Neuronal stem cell (in vitro differentiated cells): ENCODE measurements at regions not wholly inside any gene's neighbourhood (a gene's known extent, or its start where the extent isn't known, plus 50 kb on each side); places are given as distances from the start of the nearest gene placed in this dataset.

Source experiments
- DNase-seq: peaks from one replicate; pipeline ENCODE4 v3.0.0-alpha.2; 2013; ENCODE audit warnings: low spot score
- H2AFZ ChIP-seq: one replicate; pipeline ENCODE4 v1.6.1; 2013; ENCODE audit warnings: mild to moderate bottlenecking, low read length, inconsistent platforms
- H2AK5ac ChIP-seq: 2 replicates; pipeline ENCODE4 v1.6.1; 2013; ENCODE audit warnings: low read depth, mild to moderate bottlenecking, inconsistent platforms, low read length, moderate library complexity, mixed read lengths
- H2BK120ac ChIP-seq: 2 replicates; pipeline ENCODE4 v1.6.1; 2013; ENCODE audit warnings: low read depth, mild to moderate bottlenecking, inconsistent platforms, low read length, moderate library complexity, mixed read lengths
- H2BK12ac ChIP-seq: one replicate; pipeline ENCODE4 v1.6.1; 2013; ENCODE audit warnings: low read length, inconsistent platforms
- H2BK15ac ChIP-seq: 2 replicates; pipeline ENCODE4 v1.6.1; 2013; ENCODE audit warnings: mild to moderate bottlenecking, low read length, inconsistent platforms, mixed read lengths
- H2BK5ac ChIP-seq: one replicate; pipeline ENCODE4 v1.6.1; 2013; ENCODE audit warnings: inconsistent platforms, mild to moderate bottlenecking, low read length, moderate library complexity
- H3K14ac ChIP-seq: one replicate; pipeline ENCODE4 v1.6.1; 2013; ENCODE audit warnings: low read length, inconsistent platforms
- H3K18ac ChIP-seq: 2 replicates; pipeline ENCODE4 v1.6.1; 2013; ENCODE audit warnings: low read length, inconsistent platforms
- H3K23ac ChIP-seq: 2 replicates; pipeline ENCODE4 v1.6.1; 2013; ENCODE audit warnings: low read depth, mild to moderate bottlenecking, mixed read lengths, low read length, inconsistent platforms; ENCODE audit not compliant: poor library complexity
- H3K27ac ChIP-seq: replicated peaks from 3 replicates; pipeline ENCODE4 v1.5.1; 2013; ENCODE audit warnings: low read length, inconsistent platforms
- H3K27me3 ChIP-seq, 3 experiments: 2 replicates each; pipeline ENCODE4 v1.6.1; 2013; ENCODE audit warnings: low read length in 3 of 3, mild to moderate bottlenecking in 2 of 3, inconsistent platforms in 1 of 3, low read depth in 1 of 3, mixed read lengths in 1 of 3, moderate library complexity in 1 of 3; ENCODE audit not compliant: control insufficient read depth in 3 of 3, insufficient read depth in 3 of 3
- H3K36me3 ChIP-seq, 2 donors: replicated peaks in 1 of 2; 2 replicates each; pipeline ENCODE4 v1.6.1; 2013; ENCODE audit warnings: low read length in 2 of 2; ENCODE audit not compliant: control insufficient read depth in 2 of 2, insufficient read depth in 2 of 2
- H3K4ac ChIP-seq: 2 replicates; pipeline ENCODE4 v1.6.1; 2013; ENCODE audit warnings: inconsistent platforms, mild to moderate bottlenecking, low read length, moderate library complexity
- H3K4me1 ChIP-seq, 2 donors: 1 replicate in 1 of 2; 2 replicates in 1 of 2; pipeline ENCODE4 v1.6.1; 2013; ENCODE audit warnings: low read length in 2 of 2, low read depth in 1 of 2; ENCODE audit not compliant: control insufficient read depth in 2 of 2, insufficient read depth in 1 of 2
- H3K4me2 ChIP-seq: one replicate; pipeline ENCODE4 v1.6.1; 2013; ENCODE audit warnings: mild to moderate bottlenecking, low read length, inconsistent platforms; ENCODE audit not compliant: insufficient read depth, poor library complexity, severe bottlenecking
- H3K4me3 ChIP-seq, 2 donors: 2 replicates each; pipeline ENCODE4 v1.5.1; 2013; ENCODE audit warnings: low read length in 2 of 2, mild to moderate bottlenecking in 2 of 2, inconsistent platforms in 1 of 2, moderate library complexity in 1 of 2
- H3K79me1 ChIP-seq: one replicate; pipeline ENCODE4 v1.6.1; 2013; ENCODE audit warnings: low read depth, mild to moderate bottlenecking, inconsistent platforms, low read length, moderate library complexity
- H3K9ac ChIP-seq: one replicate; pipeline ENCODE4 v1.6.1; 2013; ENCODE audit warnings: mild to moderate bottlenecking, low read depth, low read length, inconsistent platforms; ENCODE audit not compliant: poor library complexity
- H3K9me3 ChIP-seq, 2 donors: replicated peaks in 1 of 2; 2 replicates each; pipeline versions ENCODE3 to v1.6.1; 2013; ENCODE audit warnings: low read length in 2 of 2, mild to moderate bottlenecking in 2 of 2, inconsistent platforms in 1 of 2, low read depth in 1 of 2, mixed read lengths in 1 of 2, moderate library complexity in 1 of 2; ENCODE audit not compliant: control insufficient read depth in 2 of 2, insufficient read depth in 1 of 2
- H4K8ac ChIP-seq: one replicate; pipeline ENCODE4 v1.6.1; 2013; ENCODE audit warnings: low read depth, mild to moderate bottlenecking, inconsistent platforms, low read length, moderate library complexity
- H4K91ac ChIP-seq: one replicate; pipeline ENCODE4 v1.6.1; 2013; ENCODE audit warnings: low read length, low read depth, mild to moderate bottlenecking, inconsistent platforms; ENCODE audit not compliant: poor library complexity
- WGBS, 2 donors: extraction: QIAGEN DNeasy Blood & Tissue Kit; methylation state at CpG; one replicate each; pipeline ENCODE4 v1.1.7; 2013; ENCODE audit warnings: missing lambda C conversion rate in 2 of 2, mixed read lengths in 1 of 2; ENCODE audit not compliant: insufficient read length in 2 of 2, insufficient replicate concordance in 1 of 2; ENCODE audit errors: extremely low coverage in 2 of 2; 5-methylcytosine and 5-hydroxymethylcytosine counted together

DNA sequence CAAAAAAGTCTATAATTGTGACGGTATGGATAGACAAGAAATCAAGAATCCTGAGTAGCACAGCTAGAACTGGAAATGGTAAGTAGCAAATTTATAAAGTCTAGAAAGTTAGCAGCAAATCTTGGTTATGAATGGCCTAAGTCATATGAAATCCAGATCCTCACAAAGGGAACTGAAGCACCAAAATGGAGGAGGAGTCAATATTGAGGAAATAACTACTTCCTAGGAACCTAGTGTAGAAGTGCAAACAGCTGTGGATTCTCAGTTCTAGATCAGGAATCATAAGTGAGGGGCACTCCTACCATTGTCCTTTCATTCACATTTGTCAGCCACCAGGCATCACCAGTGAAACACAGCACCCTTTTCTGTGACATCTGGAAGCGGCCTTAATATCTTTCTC lies 202.2 kb upstream of the DCN start:
- no peak overlapping the region for H3K4me2 ChIP-seq
- no peak overlapping the region for H2BK12ac ChIP-seq
- no peak overlapping the region for H3K4me3 ChIP-seq
- H3K27me3 ChIP-seq = no peaks in the 10 kb centered on the region
- no CpG with 5 or more reads among the region's 2 CpGs for WGBS, 2 donors
- H3K23ac ChIP-seq = no peak overlapping the region
- H4K8ac ChIP-seq = no peak overlapping the region
- H3K4ac ChIP-seq = no peak overlapping the region
- no peaks in the 10 kb centered on the region for H3K36me3 ChIP-seq
- no peak overlapping the region for H3K9ac ChIP-seq
- no peak overlapping the region for H3K14ac ChIP-seq
- H2BK5ac ChIP-seq = no peak overlapping the region
- no peaks in the 10 kb centered on the region for H3K79me1 ChIP-seq
- no peak overlapping the region for H3K27ac ChIP-seq
- no peak overlapping the region for H3K18ac ChIP-seq
- H3K4me1 ChIP-seq = peaks cover 3 to 10% of the 10 kb centered on the region in 2 donors
- no peak overlapping the region for H2AK5ac ChIP-seq
- no peak overlapping the region for H2BK15ac ChIP-seq
- H3K9me3 ChIP-seq = peaks cover 0 to 3% of the 10 kb centered on the region in 2 donors
- no peak overlapping the region for H2BK120ac ChIP-seq
- no peak for DNase-seq
- peak overlapping the region; percentile 9 for H4K91ac ChIP-seq
- H2AFZ ChIP-seq = no peak overlapping the region

GRCh38 chr12:91384366-91384765 lies 201.7 kb upstream of the DCN start:
- no CpG with 5 or more reads among the region's 1 CpG for WGBS, 2 donors
- H3K4me2 ChIP-seq = no peak overlapping the region
- DNase-seq = no peak

GRCh38 chr12:91383099-91383498 lies 200.5 kb upstream of the DCN start:
- Histone ChIP-seq H3K27ac (no peak overlapping the region), H2BK5ac (no peak overlapping the region), H3K79me1 (no peaks in the 10 kb centered on the region), H3K36me3 (no peaks in the 10 kb centered on the region), H2BK15ac (no peak overlapping the region), H3K9ac (no peak overlapping the region), H3K4me1 (peaks cover 3 to 10% of the 10 kb centered on the region in 2 donors), H3K18ac (no peak overlapping the region), H3K27me3 (no peaks in the 10 kb centered on the region), H2BK12ac (no peak overlapping the region), H3K23ac (no peak overlapping the region), H3K4me2 (no peak overlapping the region), H3K4me3 (no peak overlapping the region), H2AK5ac (no peak overlapping the region), H3K9me3 (no peaks in the 10 kb centered on the region), H3K4ac (no peak overlapping the region), H3K14ac (no peak overlapping the region), H4K8ac (no peak overlapping the region), H4K91ac (no peak overlapping the region), H2BK120ac (peak overlapping the region; percentile 92), H2AFZ (no peak overlapping the region)
- no peak for DNase-seq
- no CpG with 5 or more reads among the region's 3 CpGs for WGBS, 2 donors

More at GRCh38 chr12:91384366-91384765, 201.7 kb upstream of the DCN start:
- H3K18ac ChIP-seq = no peak overlapping the region
- no peak overlapping the region for H2BK12ac ChIP-seq
- no peak overlapping the region for H2BK15ac ChIP-seq
- H2BK5ac ChIP-seq = no peak overlapping the region
- no peak overlapping the region for H2AK5ac ChIP-seq
- H3K4ac ChIP-seq = no peak overlapping the region
- no peak overlapping the region for H4K8ac ChIP-seq
- no peaks in the 10 kb centered on the region for H3K36me3 ChIP-seq
- H3K4me3 ChIP-seq = no peak overlapping the region
- peaks cover 3 to 10% of the 10 kb centered on the region in 2 donors for H3K4me1 ChIP-seq
- H3K9me3 ChIP-seq = no peaks in the 10 kb centered on the region
- H3K27ac ChIP-seq = no peak overlapping the region
- no peak overlapping the region for H2AFZ ChIP-seq
- H3K79me1 ChIP-seq = no peaks in the 10 kb centered on the region
- H3K23ac ChIP-seq = no peak overlapping the region
- no peak overlapping the region for H3K14ac ChIP-seq
- H3K9ac ChIP-seq = no peak overlapping the region
- H4K91ac ChIP-seq = no peak overlapping the region
- no peak overlapping the region for H2BK120ac ChIP-seq
- no peaks in the 10 kb centered on the region for H3K27me3 ChIP-seq

- peaks cover 3 to 10% of the 10 kb centered on the region in 2 donors for H3K4me1 ChIP-seq
- no CpG with 5 or more reads among the region's 4 CpGs for WGBS, 2 donors
Measured at GRCh38 chr12:91382081-91382543, 199.5 kb upstream of the DCN start.

More at GRCh38 chr12:91382081-91382543, 199.5 kb upstream of the DCN start:
- peak overlapping the region; percentile 79 for H3K27ac ChIP-seq
- H4K91ac ChIP-seq = no peak overlapping the region
- H2BK5ac ChIP-seq = no peak overlapping the region
- H2AK5ac ChIP-seq = no peak overlapping the region
- H4K8ac ChIP-seq = no peak overlapping the region
- no peak overlapping the region for H3K9ac ChIP-seq
- H3K4ac ChIP-seq = no peak overlapping the region
- H3K36me3 ChIP-seq = no peaks in the 10 kb centered on the region
- H3K14ac ChIP-seq = no peak overlapping the region
- H2BK15ac ChIP-seq = no peak overlapping the region
- H3K23ac ChIP-seq = no peak overlapping the region
- H2BK12ac ChIP-seq = no peak overlapping the region
- peak overlapping the region in 1 of 2 donors; percentile 38 for H3K4me3 ChIP-seq
- no peaks in the 10 kb centered on the region for H3K79me1 ChIP-seq
- no peaks in the 10 kb centered on the region for H3K27me3 ChIP-seq
- no peak overlapping the region for H2BK120ac ChIP-seq
- no peak overlapping the region for H3K18ac ChIP-seq
- H3K9me3 ChIP-seq = no peaks in the 10 kb centered on the region
- peak overlapping the region; percentile 70 for H2AFZ ChIP-seq
- no peak overlapping the region for H3K4me2 ChIP-seq
- peak; percentile 95 for DNase-seq
